Hepatocyte (in vitro differentiated cells): ENCODE measurements at regions not wholly inside any gene's neighbourhood (a gene's known extent, or its start where the extent isn't known, plus 50 kb on each side); places are given as distances from the start of the nearest gene placed in this dataset. TPM values are rescaled to one million over a fixed set of nuclear protein-coding genes. Genes with fewer than 3 reads are reported as not detected.

Experiments used
- DNase-seq: peaks from one replicate; pipeline ENCODE4 v3.0.0-alpha.2; 2016; ENCODE audit warnings: low spot score
- H2AFZ ChIP-seq: fragments of 200-600 bp; sonication (generic); 2 replicates; pipeline ENCODE4 v1.6.0; 2016; ENCODE audit warnings: antibody characterized with exemption, mild to moderate bottlenecking
- H3K27ac ChIP-seq: fragments of 200-600 bp; sonication (generic); 2 replicates; pipeline ENCODE4 v1.5.1; 2016; ENCODE audit warnings: mild to moderate bottlenecking
- H3K27me3 ChIP-seq: fragments of 200-600 bp; sonication (generic); 2 replicates; pipeline ENCODE4 v1.6.1; 2016
- H3K36me3 ChIP-seq: fragments of 200-600 bp; sonication (generic); replicated peaks from 2 replicates; pipeline ENCODE4 v1.5.1; 2016; ENCODE audit warnings: low read depth; ENCODE audit not compliant: insufficient read depth
- H3K4me1 ChIP-seq: fragments of 200-600 bp; sonication (generic); 2 replicates; pipeline ENCODE4 v1.5.1; 2016; ENCODE audit warnings: mild to moderate bottlenecking, moderate library complexity; ENCODE audit not compliant: insufficient read depth
- H3K4me2 ChIP-seq: fragments of 200-600 bp; sonication (generic); 2 replicates; pipeline ENCODE4 v1.6.0; 2016
- H3K4me3 ChIP-seq: fragments of 200-600 bp; sonication (generic); 2 replicates; pipeline ENCODE4 v1.5.1; 2016; ENCODE audit warnings: mild to moderate bottlenecking
- H3K79me2 ChIP-seq: fragments of 200-600 bp; sonication (generic); 2 replicates; pipeline ENCODE4 v1.6.0; 2017; ENCODE audit warnings: mild to moderate bottlenecking
- H3K9me2 ChIP-seq: fragments of 200-600 bp; sonication (generic); replicated peaks from 2 replicates; pipeline ENCODE4 v1.6.0; 2017; ENCODE audit warnings: mild to moderate bottlenecking; ENCODE audit not compliant: insufficient read depth
- H3K9me3 ChIP-seq: fragments of 200-600 bp; sonication (generic); 2 replicates; pipeline ENCODE4 v1.5.1; 2016; ENCODE audit warnings: low read depth, mild to moderate bottlenecking
- H4K20me1 ChIP-seq: fragments of 200-600 bp; sonication (generic); 2 replicates; pipeline ENCODE4 v1.6.0; 2016; ENCODE audit warnings: mild to moderate bottlenecking; ENCODE audit not compliant: insufficient read depth, poor library complexity, severe bottlenecking
- EZH2 ChIP-seq: fragments of 200-600 bp; sonication (generic); IDR thresholded peaks from 2 replicates; pipeline ENCODE4 v1.6.1; 2016; ENCODE audit warnings: antibody characterized with exemption, mild to moderate bottlenecking, borderline replicate concordance
- EZH2phosphoT487 ChIP-seq: fragments of 200-600 bp; sonication (generic); IDR thresholded peaks from one replicate; pipeline ENCODE4 v1.6.1; 2018; ENCODE audit warnings: antibody characterized with exemption, mild to moderate bottlenecking, low read depth, moderate library complexity; ENCODE audit not compliant: unreplicated experiment, severe bottlenecking
- WGBS: methylation state at CpG from one replicate; pipeline ENCODE4 v1.1.6; 2016; ENCODE audit warnings: low lambda C conversion rate; ENCODE audit errors: missing lambda C conversion rate; 5-methylcytosine and 5-hydroxymethylcytosine counted together
- small RNA-seq: library from RNA; depleted of rRNA; stranded (forward); fragments of <200 nt; gene quantifications from one replicate; pipeline ENCODE3, GENCODE V24; 2014
- TF ChIP-seq, protein P1 (sequence below): fragments of 200-600 bp; sonication (generic); IDR thresholded peaks from 2 replicates; pipeline ENCODE4 v1.5.1; 2016; ENCODE audit warnings: antibody characterized with exemption, mild to moderate bottlenecking; ENCODE audit not compliant: poor library complexity

GRCh38 chr18:78929516-78929915 is 50.1 kb upstream of the SALL3 start:
- no peaks in the 10 kb centered on the region for H3K9me2 ChIP-seq
- no peaks in the 10 kb centered on the region for H3K79me2 ChIP-seq
- no peaks in the 10 kb centered on the region for H3K4me1 ChIP-seq
- TF ChIP-seq, protein P1, sequence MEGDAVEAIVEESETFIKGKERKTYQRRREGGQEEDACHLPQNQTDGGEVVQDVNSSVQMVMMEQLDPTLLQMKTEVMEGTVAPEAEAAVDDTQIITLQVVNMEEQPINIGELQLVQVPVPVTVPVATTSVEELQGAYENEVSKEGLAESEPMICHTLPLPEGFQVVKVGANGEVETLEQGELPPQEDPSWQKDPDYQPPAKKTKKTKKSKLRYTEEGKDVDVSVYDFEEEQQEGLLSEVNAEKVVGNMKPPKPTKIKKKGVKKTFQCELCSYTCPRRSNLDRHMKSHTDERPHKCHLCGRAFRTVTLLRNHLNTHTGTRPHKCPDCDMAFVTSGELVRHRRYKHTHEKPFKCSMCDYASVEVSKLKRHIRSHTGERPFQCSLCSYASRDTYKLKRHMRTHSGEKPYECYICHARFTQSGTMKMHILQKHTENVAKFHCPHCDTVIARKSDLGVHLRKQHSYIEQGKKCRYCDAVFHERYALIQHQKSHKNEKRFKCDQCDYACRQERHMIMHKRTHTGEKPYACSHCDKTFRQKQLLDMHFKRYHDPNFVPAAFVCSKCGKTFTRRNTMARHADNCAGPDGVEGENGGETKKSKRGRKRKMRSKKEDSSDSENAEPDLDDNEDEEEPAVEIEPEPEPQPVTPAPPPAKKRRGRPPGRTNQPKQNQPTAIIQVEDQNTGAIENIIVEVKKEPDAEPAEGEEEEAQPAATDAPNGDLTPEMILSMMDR: no peak
- TF ChIP-seq EZH2phosphoT487: no peak
- no peak for TF ChIP-seq EZH2
- WGBS: 92% methylated on average over 15 of the region's 15 CpGs
- H3K4me3 ChIP-seq: no peak overlapping the region
- H3K4me2 ChIP-seq: no peak overlapping the region
- no peaks in the 10 kb centered on the region for H3K36me3 ChIP-seq
- H3K27me3 ChIP-seq: no peaks in the 10 kb centered on the region
- H3K9me3 ChIP-seq: no peaks in the 10 kb centered on the region
- no peak overlapping the region for H3K27ac ChIP-seq
- no peak for DNase-seq
- no peaks in the 10 kb centered on the region for H4K20me1 ChIP-seq
- no peak overlapping the region for H2AFZ ChIP-seq

Small RNA genes lying in the stretch of these regions (small RNA-seq; reads per million reads assigned to genes)
- gene RF00019 (not detected), gene RF00402 (not detected), gene RNA5SP461 (not detected), gene RNU6-655P (not detected)
